ENCODE measurements at regions not wholly inside any gene's neighbourhood (a gene's known extent, or its start where the extent isn't known, plus 50 kb on each side); places are given as distances from the start of the nearest gene placed in this dataset.

- no peaks in the 10 kb centered on the region for H3K9me3 ChIP-seq (ENCODE audit: control insufficient read depth, low read length)
- no peaks in the 10 kb centered on the region for H3K27me3 ChIP-seq (ENCODE audit: control insufficient read depth, insufficient read depth, low read length)
- no peak overlapping the region for H3K4me2 ChIP-seq (ENCODE audit: low read length)
- H3K4me1 ChIP-seq, result no peaks in the 10 kb centered on the region
- no peak overlapping the region for H2AFZ ChIP-seq
- H3K9ac ChIP-seq, result no peak overlapping the region
- H3K27ac ChIP-seq, result no peak overlapping the region
- H3K4me3 ChIP-seq (ENCODE audit: low read depth, low read length), result no peak overlapping the region
- no peak for TF ChIP-seq CTCF (IDR thresholded peaks at IDR 0.05)
- H3K79me2 ChIP-seq, result no peaks in the 10 kb centered on the region
- H3K36me3 ChIP-seq (ENCODE audit: control insufficient read depth, insufficient read depth, low read length), result no peaks in the 10 kb centered on the region
Observed at GRCh38 chr15:68517285-68517761, 61.5 kb upstream of the CORO2B start.

- no peak overlapping the region for H3K4me3 ChIP-seq (ENCODE audit: low read depth, low read length)
- H3K4me2 ChIP-seq (ENCODE audit: low read length), result no peak overlapping the region
- no peaks in the 10 kb centered on the region for H3K36me3 ChIP-seq (ENCODE audit: control insufficient read depth, insufficient read depth, low read length)
- H2AFZ ChIP-seq, result no peak overlapping the region
- H3K79me2 ChIP-seq, result no peaks in the 10 kb centered on the region
- no peak overlapping the region for H3K9ac ChIP-seq
- TF ChIP-seq CTCF (IDR thresholded peaks at IDR 0.05), result no peak
- no peak overlapping the region for H3K27ac ChIP-seq
- no peaks in the 10 kb centered on the region for H3K9me3 ChIP-seq (ENCODE audit: control insufficient read depth, low read length)
- H3K4me1 ChIP-seq, result no peaks in the 10 kb centered on the region
- H3K27me3 ChIP-seq (ENCODE audit: control insufficient read depth, insufficient read depth, low read length), result no peaks in the 10 kb centered on the region
Observed at GRCh38 chr15:68518046-68518445, 60.7 kb upstream of the CORO2B start.

- no peak for TF ChIP-seq CTCF (IDR thresholded peaks at IDR 0.05)
- no peak overlapping the region for H3K27ac ChIP-seq
Observed at GRCh38 chr15:68518785-68519430, 59.9 kb upstream of the CORO2B start.

GRCh38 chr15:68524753-68525584, 53.8 kb upstream of the CORO2B start:
- H3K79me2 ChIP-seq, result no peaks in the 10 kb centered on the region
- H3K4me1 ChIP-seq, result no peaks in the 10 kb centered on the region
- H3K9ac ChIP-seq, result no peak overlapping the region
- no peaks in the 10 kb centered on the region for H3K36me3 ChIP-seq (ENCODE audit: control insufficient read depth, insufficient read depth, low read length)
- H2AFZ ChIP-seq, result no peak overlapping the region
- TF ChIP-seq CTCF (IDR thresholded peaks at IDR 0.05), result no peak
- H3K27me3 ChIP-seq (ENCODE audit: control insufficient read depth, insufficient read depth, low read length), result no peaks in the 10 kb centered on the region
- H3K4me2 ChIP-seq (ENCODE audit: low read length), result no peak overlapping the region
- H3K9me3 ChIP-seq (ENCODE audit: control insufficient read depth, low read length), result no peaks in the 10 kb centered on the region
- H3K27ac ChIP-seq, result no peak overlapping the region
- no peak overlapping the region for H3K4me3 ChIP-seq (ENCODE audit: low read depth, low read length)

More at GRCh38 chr15:68518785-68519430, 59.9 kb upstream of the CORO2B start:
- no peaks in the 10 kb centered on the region for H3K36me3 ChIP-seq (ENCODE audit: control insufficient read depth, insufficient read depth, low read length)
- no peak overlapping the region for H3K4me2 ChIP-seq (ENCODE audit: low read length)
- no peaks in the 10 kb centered on the region for H3K27me3 ChIP-seq (ENCODE audit: control insufficient read depth, insufficient read depth, low read length)
- H3K79me2 ChIP-seq, result no peaks in the 10 kb centered on the region
- H3K4me1 ChIP-seq, result no peaks in the 10 kb centered on the region
- no peak overlapping the region for H3K9ac ChIP-seq
- no peak overlapping the region for H2AFZ ChIP-seq
- H3K9me3 ChIP-seq (ENCODE audit: control insufficient read depth, low read length), result no peaks in the 10 kb centered on the region
- no peak overlapping the region for H3K4me3 ChIP-seq (ENCODE audit: low read depth, low read length)

All from parathyroid adenoma (tissue), 2 donors.